ENCODE measurements at regions not wholly inside any gene's neighbourhood (a gene's known extent, or its start where the extent isn't known, plus 50 kb on each side); places are given as distances from the start of the nearest gene placed in this dataset.
"Not testable (repeated sequence)": the region's sequence is repeated elsewhere in the genome, so short reads cannot be mapped to it uniquely, and the experiment has no call there.

GRCh38 chr3:90197383-90197782, 1090.0 kb downstream of the EPHA3 start:
- TF ChIP-seq, protein P1, sequence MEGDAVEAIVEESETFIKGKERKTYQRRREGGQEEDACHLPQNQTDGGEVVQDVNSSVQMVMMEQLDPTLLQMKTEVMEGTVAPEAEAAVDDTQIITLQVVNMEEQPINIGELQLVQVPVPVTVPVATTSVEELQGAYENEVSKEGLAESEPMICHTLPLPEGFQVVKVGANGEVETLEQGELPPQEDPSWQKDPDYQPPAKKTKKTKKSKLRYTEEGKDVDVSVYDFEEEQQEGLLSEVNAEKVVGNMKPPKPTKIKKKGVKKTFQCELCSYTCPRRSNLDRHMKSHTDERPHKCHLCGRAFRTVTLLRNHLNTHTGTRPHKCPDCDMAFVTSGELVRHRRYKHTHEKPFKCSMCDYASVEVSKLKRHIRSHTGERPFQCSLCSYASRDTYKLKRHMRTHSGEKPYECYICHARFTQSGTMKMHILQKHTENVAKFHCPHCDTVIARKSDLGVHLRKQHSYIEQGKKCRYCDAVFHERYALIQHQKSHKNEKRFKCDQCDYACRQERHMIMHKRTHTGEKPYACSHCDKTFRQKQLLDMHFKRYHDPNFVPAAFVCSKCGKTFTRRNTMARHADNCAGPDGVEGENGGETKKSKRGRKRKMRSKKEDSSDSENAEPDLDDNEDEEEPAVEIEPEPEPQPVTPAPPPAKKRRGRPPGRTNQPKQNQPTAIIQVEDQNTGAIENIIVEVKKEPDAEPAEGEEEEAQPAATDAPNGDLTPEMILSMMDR (IDR thresholded peaks at IDR 0.05), result not testable (repeated sequence)
- TF ChIP-seq POLR2AphosphoS5, EP300 (IDR thresholded peaks at IDR 0.05): not testable (repeated sequence)

All from gastroesophageal sphincter (tissue), 3 donors.